Lower leg skin (tissue), 3 donors: ENCODE measurements at regions not wholly inside any gene's neighbourhood (a gene's known extent, or its start where the extent isn't known, plus 50 kb on each side); places are given as distances from the start of the nearest gene placed in this dataset.

Source experiments
- CTCF ChIP-seq, 3 donors: fragments of 450-650 bp; IDR thresholded peaks; one replicate each; pipeline ENCODE4 v1.5.1; 2016; ENCODE audit warnings: antibody characterized with exemption in 3 of 3, mild to moderate bottlenecking in 3 of 3, moderate library complexity in 2 of 3
- POLR2A ChIP-seq, 2 donors: fragments of 450-650 bp; IDR thresholded peaks; one replicate each; pipeline ENCODE4 v1.6.1; 2016 to 2017; ENCODE audit warnings: antibody characterized with exemption in 2 of 2, mild to moderate bottlenecking in 1 of 2, moderate library complexity in 1 of 2

GRCh38 chr2:20135631-20136050 lies 84.2 kb upstream of the LAPTM4A start:
- no peak for TF ChIP-seq POLR2A (IDR thresholded peaks at IDR 0.05)
- peak in 1 of 3 donors; percentile 40 for TF ChIP-seq CTCF (IDR thresholded peaks at IDR 0.05)
